ENCODE measurements at regions not wholly inside any gene's neighbourhood (a gene's known extent, or its start where the extent isn't known, plus 50 kb on each side); places are given as distances from the start of the nearest gene placed in this dataset.

DNA sequence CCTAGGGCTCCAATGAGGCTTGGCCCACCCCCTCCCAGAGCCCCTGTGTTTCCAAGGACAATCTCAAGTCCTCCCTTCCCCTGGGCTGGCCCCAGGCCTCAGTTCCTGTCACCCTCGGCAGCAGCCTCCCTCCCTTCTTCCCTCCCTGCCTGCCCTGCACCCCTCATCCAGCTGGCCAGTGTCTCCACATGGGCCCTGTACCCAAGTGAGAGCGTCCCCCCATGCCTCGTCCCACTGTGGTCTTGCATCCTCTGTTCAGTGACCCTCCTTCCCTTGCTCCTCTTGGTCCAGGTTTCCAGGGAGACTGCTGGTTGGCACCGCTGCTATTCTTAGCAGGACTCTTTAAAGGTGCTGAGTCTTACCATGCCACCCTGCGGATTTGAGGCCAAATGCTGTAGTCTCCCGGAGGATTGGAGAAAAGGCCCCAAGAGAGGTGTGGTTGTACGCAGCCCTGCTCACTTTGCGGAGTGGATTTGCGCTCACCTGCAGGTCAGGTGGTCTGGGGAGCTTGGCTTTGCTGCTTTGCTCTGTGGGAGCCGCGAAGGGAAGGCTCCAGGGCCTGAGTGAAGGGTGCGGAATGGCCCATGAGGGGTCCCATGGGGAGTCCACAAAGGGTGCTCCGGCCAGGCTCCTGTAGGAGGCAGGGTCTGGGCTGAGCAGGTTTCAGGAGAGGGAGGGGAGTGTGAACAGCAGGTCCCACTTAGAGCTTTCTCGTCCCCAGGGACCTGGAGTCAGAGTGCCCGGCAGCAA, 519.2 kb downstream of the TCERG1L start:
- H3K27me3 ChIP-seq, result peaks cover 0 to 19% (median 0%) of the 10 kb centered on the region in 4 donors
- H3K4me3 ChIP-seq, result no peak overlapping the region
- TF ChIP-seq, protein P1, sequence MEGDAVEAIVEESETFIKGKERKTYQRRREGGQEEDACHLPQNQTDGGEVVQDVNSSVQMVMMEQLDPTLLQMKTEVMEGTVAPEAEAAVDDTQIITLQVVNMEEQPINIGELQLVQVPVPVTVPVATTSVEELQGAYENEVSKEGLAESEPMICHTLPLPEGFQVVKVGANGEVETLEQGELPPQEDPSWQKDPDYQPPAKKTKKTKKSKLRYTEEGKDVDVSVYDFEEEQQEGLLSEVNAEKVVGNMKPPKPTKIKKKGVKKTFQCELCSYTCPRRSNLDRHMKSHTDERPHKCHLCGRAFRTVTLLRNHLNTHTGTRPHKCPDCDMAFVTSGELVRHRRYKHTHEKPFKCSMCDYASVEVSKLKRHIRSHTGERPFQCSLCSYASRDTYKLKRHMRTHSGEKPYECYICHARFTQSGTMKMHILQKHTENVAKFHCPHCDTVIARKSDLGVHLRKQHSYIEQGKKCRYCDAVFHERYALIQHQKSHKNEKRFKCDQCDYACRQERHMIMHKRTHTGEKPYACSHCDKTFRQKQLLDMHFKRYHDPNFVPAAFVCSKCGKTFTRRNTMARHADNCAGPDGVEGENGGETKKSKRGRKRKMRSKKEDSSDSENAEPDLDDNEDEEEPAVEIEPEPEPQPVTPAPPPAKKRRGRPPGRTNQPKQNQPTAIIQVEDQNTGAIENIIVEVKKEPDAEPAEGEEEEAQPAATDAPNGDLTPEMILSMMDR (IDR thresholded peaks at IDR 0.05), result no peak
- TF ChIP-seq POLR2A (IDR thresholded peaks at IDR 0.05), result no peak
- WGBS, 2 donors, result 72 to 88% methylated on average over 4 to 10 of the region's 15 CpGs
- DNase-seq, result no peak
- H3K36me3 ChIP-seq, result no peaks in the 10 kb centered on the region
- no peaks in the 10 kb centered on the region for H3K4me1 ChIP-seq
- intact Hi-C loops (cut with DNase I), result no loop called here
- H3K9me3 ChIP-seq, result no peaks in the 10 kb centered on the region
- no peak overlapping the region for H3K27ac ChIP-seq

DNA sequence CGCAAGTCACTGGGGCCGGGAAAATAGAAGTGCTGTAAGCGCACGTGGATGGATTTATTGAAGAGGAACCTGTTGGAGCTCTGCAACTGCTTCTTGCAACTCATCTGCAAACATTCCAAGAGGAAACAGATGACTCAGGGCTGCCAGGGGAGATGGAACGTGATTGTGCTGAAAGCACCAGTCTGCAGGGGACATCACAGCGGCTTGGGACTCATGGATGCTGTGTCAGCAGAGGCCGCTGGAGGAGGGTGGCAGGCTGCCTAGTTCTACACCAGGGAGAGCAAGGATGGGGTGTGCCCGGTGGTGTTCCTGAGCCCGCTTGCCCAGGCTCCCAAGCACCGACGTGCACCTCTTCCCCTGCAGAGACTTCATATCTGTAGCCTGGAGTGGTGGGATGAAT, 515.7 kb downstream of the TCERG1L start:
- TF ChIP-seq, protein P1 (IDR thresholded peaks at IDR 0.05), result no peak
- TF ChIP-seq POLR2A (IDR thresholded peaks at IDR 0.05), result no peak
- no peak overlapping the region for H3K4me3 ChIP-seq
- 85 to 93% methylated on average over 5 to 7 of the region's 11 CpGs for WGBS, 2 donors
- no peaks in the 10 kb centered on the region for H3K9me3 ChIP-seq
- no peak overlapping the region for H3K27ac ChIP-seq
- H3K4me1 ChIP-seq, result no peaks in the 10 kb centered on the region
- H3K36me3 ChIP-seq, result no peaks in the 10 kb centered on the region
- intact Hi-C loops (cut with DNase I), result no loop called here
- H3K27me3 ChIP-seq, result peaks cover 0 to 21% (median 0%) of the 10 kb centered on the region in 4 donors
- DNase-seq, result no peak

- Histone ChIP-seq H3K36me3 (no peaks in the 10 kb centered on the region), H3K4me1 (no peaks in the 10 kb centered on the region), H3K9me3 (no peaks in the 10 kb centered on the region), H3K27ac (no peak overlapping the region), H3K4me3 (no peak overlapping the region), H3K27me3 (peaks cover 0 to 5% (median 0%) of the 10 kb centered on the region in 4 donors)
- intact Hi-C loops (cut with DNase I), result no loop called here
- no peak for DNase-seq
- TF ChIP-seq, protein P1 (IDR thresholded peaks at IDR 0.05), result no peak
- TF ChIP-seq POLR2A (IDR thresholded peaks at IDR 0.05), result no peak
- 46 to 64% methylated on average over 6 of the region's 6 CpGs for WGBS, 2 donors
These were observed 512.0 kb downstream of the TCERG1L start for GRCh38 chr10:130799532-130799931.

DNA sequence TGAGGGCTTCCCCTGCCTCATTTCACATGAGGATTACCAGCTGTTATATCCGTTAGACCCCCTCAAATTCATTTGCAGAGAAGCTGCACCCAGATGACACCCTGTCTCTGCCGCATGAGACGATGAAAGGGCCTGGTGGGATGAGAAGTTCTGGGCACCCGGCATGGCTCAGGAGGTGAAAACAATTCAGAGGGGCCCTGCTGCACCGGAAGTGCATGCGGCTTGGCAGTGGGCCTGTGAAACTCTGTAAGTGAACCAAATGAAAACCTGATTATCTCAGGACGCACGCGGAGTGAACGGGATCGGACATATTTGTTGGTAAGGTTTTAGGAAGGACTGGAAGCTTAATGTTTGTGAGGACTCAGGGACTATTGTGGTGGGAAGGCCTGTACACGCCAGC, 511.2 kb downstream of the TCERG1L start:
- H3K4me1 ChIP-seq, result no peaks in the 10 kb centered on the region
- peaks cover 0 to 5% (median 0%) of the 10 kb centered on the region in 4 donors for H3K27me3 ChIP-seq
- H3K4me3 ChIP-seq, result no peak overlapping the region
- H3K27ac ChIP-seq, result no peak overlapping the region
- DNase-seq, result no peak
- H3K9me3 ChIP-seq, result no peaks in the 10 kb centered on the region
- TF ChIP-seq POLR2A (IDR thresholded peaks at IDR 0.05), result no peak
- TF ChIP-seq, protein P1 (IDR thresholded peaks at IDR 0.05), result no peak
- intact Hi-C loops (cut with DNase I), result no loop called here
- WGBS, 2 donors, result 87 to 92% methylated on average over 9 to 12 of the region's 12 CpGs
- H3K36me3 ChIP-seq, result no peaks in the 10 kb centered on the region

DNA sequence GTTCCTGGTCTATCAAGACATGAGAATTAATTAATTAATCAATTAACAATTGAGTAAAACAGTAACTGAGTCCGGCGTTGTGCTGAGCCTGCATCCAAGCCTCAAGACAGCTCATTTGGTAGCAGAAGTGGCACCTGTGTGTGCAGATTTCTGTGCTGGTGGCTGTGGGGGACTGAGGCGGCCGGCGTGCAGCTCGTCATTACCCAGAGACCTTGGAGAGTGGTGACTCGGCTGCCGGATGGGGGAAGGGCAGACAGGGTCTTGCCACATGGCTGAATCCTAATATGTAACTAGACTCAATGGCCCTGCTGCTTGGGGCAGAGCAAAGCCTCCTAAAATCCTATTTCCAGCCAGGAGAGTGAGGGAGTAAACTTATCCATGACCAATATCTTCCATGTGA, 510.2 kb downstream of the TCERG1L start:
- Histone ChIP-seq H3K27ac (no peak overlapping the region), H3K9me3 (no peaks in the 10 kb centered on the region), H3K4me1 (no peaks in the 10 kb centered on the region), H3K27me3 (peaks cover 0 to 5% (median 0%) of the 10 kb centered on the region in 4 donors), H3K4me3 (no peak overlapping the region), H3K36me3 (no peaks in the 10 kb centered on the region)
- TF ChIP-seq, protein P1 (IDR thresholded peaks at IDR 0.05), result no peak
- no peak for TF ChIP-seq POLR2A (IDR thresholded peaks at IDR 0.05)
- 77 to 97% methylated on average over 5 to 6 of the region's 8 CpGs for WGBS, 2 donors
- no peak for DNase-seq
- intact Hi-C loops (cut with DNase I), result no loop called here
